ENCODE measurements at regions not wholly inside any gene's neighbourhood (a gene's known extent, or its start where the extent isn't known, plus 50 kb on each side); places are given as distances from the start of the nearest gene placed in this dataset.

- TF ChIP-seq CTCF (IDR thresholded peaks at IDR 0.05 in 4 of 5, conservative IDR thresholded peaks at IDR 0.05 in 1 of 5) (no peak), POLR2A (IDR thresholded peaks at IDR 0.05) (no peak)
Observed at GRCh38 chr9:134591573-134591981, 50.0 kb upstream of the COL5A1 start.

Data from gastrocnemius medialis (tissue), 4 donors.